CD8-positive, alpha-beta memory T cell (primary cell): ENCODE measurements at regions not wholly inside any gene's neighbourhood (a gene's known extent, or its start where the extent isn't known, plus 50 kb on each side); places are given as distances from the start of the nearest gene placed in this dataset.

Experiments used
- CTCF ChIA-PET: fragments of 350-600 bp; sonication (Branson Sonifier 250); formaldehyde crosslinking; loops from one replicate; lab custom pipeline; 2021; ENCODE audit warnings: antibody characterized with exemption; lab: Charles Lee
- POLR2A ChIA-PET: fragments of 350-600 bp; sonication (Branson Sonifier 250); formaldehyde crosslinking; loops from one replicate; lab custom pipeline; 2021; ENCODE audit warnings: antibody characterized with exemption; lab: Charles Lee
- DNase-seq, 5 donors: peaks; one replicate each; pipeline versions ENCODE4 v3.0.0 to v3.0.0-alpha.2; 2020 to 2022; ENCODE audit warnings: mixed read lengths in 1 of 5
- H3K27ac ChIP-seq: one replicate; pipeline ENCODE4 v1.7.0; 2013; ENCODE audit warnings: low read depth, mild to moderate bottlenecking, low read length, moderate library complexity
- H3K27me3 ChIP-seq: 2 replicates; pipeline ENCODE4 v1.7.0; 2013; ENCODE audit warnings: low read length, mild to moderate bottlenecking; ENCODE audit not compliant: insufficient read depth, poor library complexity, severe bottlenecking
- H3K36me3 ChIP-seq: 2 replicates; pipeline ENCODE4 v1.7.0; 2013; ENCODE audit warnings: mild to moderate bottlenecking, low read length, moderate library complexity; ENCODE audit not compliant: insufficient read depth
- H3K4me1 ChIP-seq: 2 replicates; pipeline ENCODE4 v1.7.0; 2013; ENCODE audit warnings: mild to moderate bottlenecking, low read length, moderate library complexity; ENCODE audit not compliant: insufficient read depth
- H3K4me3 ChIP-seq: 2 replicates; pipeline ENCODE4 v1.7.0; 2013; ENCODE audit warnings: mild to moderate bottlenecking, low read length
- H3K9me3 ChIP-seq: 2 replicates; pipeline ENCODE4 v1.7.0; 2013; ENCODE audit warnings: mild to moderate bottlenecking, low read length
- H3K27ac Mint-ChIP-seq, 8 donors: one replicate each; pipeline ENCODE4 v1.8.0; 2020 to 2021; ENCODE audit warnings: mixed read lengths in 8 of 8, mild to moderate bottlenecking in 6 of 8, inconsistent platforms in 3 of 8, moderate library complexity in 3 of 8
- H3K27me3 Mint-ChIP-seq, 2 donors: one replicate each; pipeline ENCODE4 v1.8.0; 2020 to 2021; ENCODE audit warnings: mixed read lengths in 2 of 2, mild to moderate bottlenecking in 1 of 2, moderate library complexity in 1 of 2
- H3K36me3 Mint-ChIP-seq, 3 donors: one replicate each; pipeline ENCODE4 v1.8.0; 2020 to 2021; ENCODE audit warnings: mixed read lengths in 3 of 3, inconsistent platforms in 1 of 3, mild to moderate bottlenecking in 1 of 3
- H3K4me1 Mint-ChIP-seq, 3 donors: one replicate each; pipeline ENCODE4 v1.8.0; 2020 to 2021; ENCODE audit warnings: mixed read lengths in 3 of 3, inconsistent platforms in 1 of 3, mild to moderate bottlenecking in 1 of 3
- H3K4me3 Mint-ChIP-seq, 7 donors: one replicate each; pipeline ENCODE4 v1.8.0; 2020 to 2021; ENCODE audit warnings: mixed read lengths in 7 of 7, mild to moderate bottlenecking in 6 of 7, moderate library complexity in 4 of 7, inconsistent platforms in 2 of 7
- H3K9me3 Mint-ChIP-seq, 5 donors: one replicate each; pipeline ENCODE4 v1.8.0; 2020 to 2022; ENCODE audit warnings: mixed read lengths in 5 of 5, mild to moderate bottlenecking in 3 of 5, moderate library complexity in 2 of 5, inconsistent platforms in 1 of 5

DNA sequence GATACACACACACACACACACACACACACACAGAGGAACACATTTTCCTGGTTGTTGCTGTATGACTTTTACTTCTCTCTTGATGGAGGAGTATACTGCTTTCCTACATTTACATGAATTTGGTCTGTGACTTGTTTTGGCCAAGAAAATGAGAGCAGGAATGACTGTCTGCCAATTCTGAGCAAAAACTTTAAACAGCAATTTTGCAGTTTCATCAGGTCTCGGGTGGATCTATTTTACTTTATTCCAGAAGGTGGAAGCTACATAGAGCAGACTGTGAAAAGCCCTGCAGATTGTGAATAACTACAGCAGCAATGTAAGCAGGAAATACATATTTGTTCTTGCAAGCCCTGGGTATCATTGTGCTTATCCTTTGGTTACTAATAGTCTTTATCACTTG, 1350.0 kb upstream of the EPHA6 start:
- no peaks in the 10 kb centered on the region for H3K4me1 ChIP-seq
- H3K27me3 ChIP-seq, result no peaks in the 10 kb centered on the region
- ChIA-PET CTCF (no interaction called here), POLR2A (no interaction called here)
- no peaks in the 10 kb centered on the region for H3K9me3 ChIP-seq
- H3K27ac Mint-ChIP-seq, result no peak overlapping the region
- no peaks in the 10 kb centered on the region for H3K4me1 Mint-ChIP-seq
- no peaks in the 10 kb centered on the region for H3K36me3 Mint-ChIP-seq
- no peaks in the 10 kb centered on the region for H3K27me3 Mint-ChIP-seq
- peaks cover 4 to 22% (median 11%) of the 10 kb centered on the region in 5 donors for H3K9me3 Mint-ChIP-seq
- no peak overlapping the region for H3K4me3 Mint-ChIP-seq
- no peaks in the 10 kb centered on the region for H3K36me3 ChIP-seq
- H3K27ac ChIP-seq, result no peak overlapping the region
- DNase-seq, result no peak
- no peak overlapping the region for H3K4me3 ChIP-seq

DNA sequence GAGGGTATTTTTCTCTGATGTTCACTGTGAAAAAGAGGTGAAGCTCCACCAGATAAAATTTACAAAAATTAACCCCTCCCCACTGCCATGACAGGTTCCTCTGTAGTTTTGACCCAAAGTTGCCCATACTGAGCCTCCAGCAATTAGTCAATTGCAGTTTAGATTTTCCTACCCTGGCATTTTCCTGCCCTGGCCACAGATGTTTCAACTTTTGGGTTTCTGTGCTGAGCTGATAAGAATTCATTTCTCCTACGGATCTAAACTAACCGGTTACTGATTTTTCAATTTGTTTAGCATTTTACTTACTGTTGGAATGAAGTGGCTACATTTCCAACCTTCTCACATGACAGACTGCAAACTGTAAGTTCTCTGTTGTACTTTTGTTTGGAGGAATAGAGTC, 1346.1 kb upstream of the EPHA6 start:
- H3K27me3 ChIP-seq, result no peaks in the 10 kb centered on the region
- H3K27me3 Mint-ChIP-seq, result no peaks in the 10 kb centered on the region
- H3K27ac Mint-ChIP-seq, result no peak overlapping the region
- H3K4me3 Mint-ChIP-seq, result no peak overlapping the region
- CTCF ChIA-PET, result no interaction called here
- DNase-seq, result no peak
- H3K4me3 ChIP-seq, result no peak overlapping the region
- H3K9me3 Mint-ChIP-seq, result peaks cover 4 to 10% (median 6%) of the 10 kb centered on the region in 5 donors
- H3K4me1 Mint-ChIP-seq, result no peaks in the 10 kb centered on the region
- H3K4me1 ChIP-seq, result no peaks in the 10 kb centered on the region
- POLR2A ChIA-PET, result no interaction called here
- no peaks in the 10 kb centered on the region for H3K36me3 ChIP-seq
- no peaks in the 10 kb centered on the region for H3K36me3 Mint-ChIP-seq
- no peaks in the 10 kb centered on the region for H3K9me3 ChIP-seq
- no peak overlapping the region for H3K27ac ChIP-seq

DNA sequence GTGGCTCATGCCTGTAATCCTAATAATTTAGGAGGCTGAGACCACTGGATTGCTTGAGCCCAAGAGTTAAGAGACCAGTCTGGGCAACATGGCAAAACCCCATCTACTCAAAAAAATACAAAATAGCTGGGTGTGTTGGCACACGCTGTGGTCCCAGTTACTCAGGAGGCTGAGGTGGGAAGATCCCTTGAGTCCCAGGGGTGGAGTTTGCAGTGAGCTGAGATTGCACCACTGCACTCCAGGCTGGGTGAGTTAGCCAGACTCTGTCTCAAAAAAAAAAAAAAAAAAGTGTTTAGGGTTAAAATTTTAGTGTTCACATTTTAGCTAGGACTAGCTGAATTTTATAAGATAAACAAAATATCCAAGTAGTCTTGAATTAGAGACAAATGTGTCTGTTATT, 1340.1 kb upstream of the EPHA6 start:
- H3K4me1 ChIP-seq, result no peaks in the 10 kb centered on the region
- Mint-ChIP-seq H3K27me3 (peaks cover 0 to 1% of the 10 kb centered on the region in 2 donors), H3K4me1 (no peaks in the 10 kb centered on the region), H3K9me3 (peaks cover 0 to 10% (median 2%) of the 10 kb centered on the region in 5 donors), H3K4me3 (no peak overlapping the region), H3K36me3 (no peaks in the 10 kb centered on the region), H3K27ac (no peak overlapping the region)
- no peak overlapping the region for H3K4me3 ChIP-seq
- ChIA-PET CTCF (no interaction called here), POLR2A (no interaction called here)
- DNase-seq, result no peak
- no peaks in the 10 kb centered on the region for H3K27me3 ChIP-seq
- no peaks in the 10 kb centered on the region for H3K9me3 ChIP-seq
- H3K36me3 ChIP-seq, result no peaks in the 10 kb centered on the region
- H3K27ac ChIP-seq, result no peak overlapping the region

DNA sequence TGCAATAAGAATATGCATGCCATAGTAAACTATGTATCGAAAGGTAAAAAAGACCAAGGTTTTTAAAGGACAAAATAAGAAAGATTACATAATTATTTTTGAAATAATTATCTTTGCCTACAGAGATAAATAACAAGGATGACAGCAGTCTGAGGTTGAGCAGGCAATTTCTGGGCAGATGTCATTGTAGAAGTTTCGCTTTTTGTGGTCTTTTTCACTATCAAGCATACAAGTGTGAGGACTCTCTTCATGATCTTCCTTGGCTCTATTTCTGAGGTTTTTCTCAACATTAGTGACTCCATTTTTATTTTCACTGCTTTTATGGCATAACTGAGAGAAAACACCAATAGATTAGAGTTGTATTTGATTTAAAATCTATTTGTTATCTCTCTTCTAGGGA, 1337.9 kb upstream of the EPHA6 start:
- H3K4me3 Mint-ChIP-seq, result no peak overlapping the region
- H3K4me1 Mint-ChIP-seq, result no peaks in the 10 kb centered on the region
- ChIA-PET CTCF (no interaction called here), POLR2A (no interaction called here)
- no peak overlapping the region for H3K4me3 ChIP-seq
- no peak for DNase-seq
- H3K27me3 ChIP-seq, result no peaks in the 10 kb centered on the region
- H3K9me3 ChIP-seq, result no peaks in the 10 kb centered on the region
- no peak overlapping the region for H3K27ac Mint-ChIP-seq
- H3K9me3 Mint-ChIP-seq, result peaks cover 0 to 8% (median 0%) of the 10 kb centered on the region in 5 donors
- peaks cover 0 to 1% of the 10 kb centered on the region in 2 donors for H3K27me3 Mint-ChIP-seq
- no peaks in the 10 kb centered on the region for H3K36me3 ChIP-seq
- no peaks in the 10 kb centered on the region for H3K4me1 ChIP-seq
- no peak overlapping the region for H3K27ac ChIP-seq
- H3K36me3 Mint-ChIP-seq, result no peaks in the 10 kb centered on the region

DNA sequence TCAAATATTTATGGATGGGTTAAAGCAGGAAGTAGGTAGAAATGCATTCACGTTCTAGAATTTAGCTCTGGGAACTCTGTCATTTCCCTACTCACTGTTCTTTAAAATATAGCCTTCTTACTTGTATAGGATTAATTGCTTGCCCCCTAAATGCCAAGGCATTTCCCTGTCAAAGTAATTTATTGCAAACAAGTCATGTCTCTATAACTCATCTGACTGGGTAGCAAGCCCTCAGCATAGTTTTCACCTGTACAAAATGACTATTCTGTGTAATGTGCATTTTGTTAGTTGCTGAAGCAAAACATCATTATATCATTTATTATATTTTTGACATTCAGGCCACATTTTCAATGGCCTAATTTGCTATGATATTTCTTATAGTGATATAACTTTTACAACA, 1308.2 kb upstream of the EPHA6 start:
- Mint-ChIP-seq H3K27me3 (no peaks in the 10 kb centered on the region), H3K4me1 (no peaks in the 10 kb centered on the region), H3K9me3 (peaks cover 3 to 9% (median 5%) of the 10 kb centered on the region in 5 donors), H3K27ac (no peak overlapping the region), H3K4me3 (no peak overlapping the region), H3K36me3 (no peaks in the 10 kb centered on the region)
- Histone ChIP-seq H3K4me3 (no peak overlapping the region), H3K36me3 (no peaks in the 10 kb centered on the region), H3K27ac (no peak overlapping the region), H3K9me3 (no peaks in the 10 kb centered on the region), H3K27me3 (no peaks in the 10 kb centered on the region), H3K4me1 (no peaks in the 10 kb centered on the region)
- CTCF ChIA-PET, result no interaction called here
- POLR2A ChIA-PET, result no interaction called here
- no peak for DNase-seq

DNA sequence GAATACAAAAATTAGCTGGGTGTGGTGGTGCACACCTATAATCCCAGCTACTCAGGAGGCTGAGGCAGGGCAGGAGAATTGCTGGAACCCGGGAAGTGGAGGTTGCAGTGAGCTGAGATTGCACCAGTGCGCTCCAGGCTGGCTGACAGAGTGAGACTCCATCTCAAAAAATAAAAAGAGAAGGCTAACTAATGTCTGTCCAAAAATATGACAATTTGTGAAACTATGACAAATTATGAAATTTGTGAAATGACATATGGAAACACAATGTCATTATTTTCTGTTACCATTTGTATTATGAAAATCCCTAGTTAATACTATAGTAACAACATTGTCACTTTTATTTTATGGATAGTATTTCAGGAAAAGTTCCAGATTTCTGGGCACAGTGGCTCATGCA, 1306.3 kb upstream of the EPHA6 start:
- no peaks in the 10 kb centered on the region for H3K4me1 Mint-ChIP-seq
- CTCF ChIA-PET, result no interaction called here
- H3K9me3 Mint-ChIP-seq, result peaks cover 3 to 8% (median 5%) of the 10 kb centered on the region in 5 donors
- Histone ChIP-seq H3K36me3 (no peaks in the 10 kb centered on the region), H3K4me3 (no peak overlapping the region), H3K27me3 (no peaks in the 10 kb centered on the region), H3K9me3 (no peaks in the 10 kb centered on the region), H3K4me1 (no peaks in the 10 kb centered on the region), H3K27ac (no peak overlapping the region)
- no peak for DNase-seq
- H3K27me3 Mint-ChIP-seq, result no peaks in the 10 kb centered on the region
- no peaks in the 10 kb centered on the region for H3K36me3 Mint-ChIP-seq
- H3K4me3 Mint-ChIP-seq, result no peak overlapping the region
- POLR2A ChIA-PET, result no interaction called here
- H3K27ac Mint-ChIP-seq, result no peak overlapping the region

DNA sequence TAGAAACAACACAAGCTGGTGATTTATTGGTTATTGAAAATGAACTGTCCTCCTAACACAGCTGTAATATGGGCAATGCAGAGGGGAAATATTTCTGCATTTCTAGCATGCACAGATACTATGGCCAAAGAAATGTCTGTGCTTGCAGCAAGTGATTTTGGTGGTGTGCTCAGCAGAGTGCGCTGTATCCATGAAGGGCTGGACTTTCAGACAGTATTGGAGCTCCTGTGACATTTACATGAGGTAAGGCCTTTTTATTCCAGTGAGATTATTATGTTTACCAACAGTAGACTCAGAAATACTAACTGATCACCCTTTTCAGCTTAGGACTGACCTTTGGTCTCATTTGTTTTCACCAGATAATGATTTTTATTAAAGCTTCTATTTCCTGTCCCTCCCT, 1302.6 kb upstream of the EPHA6 start:
- Histone ChIP-seq H3K4me1 (no peaks in the 10 kb centered on the region), H3K4me3 (no peak overlapping the region), H3K36me3 (no peaks in the 10 kb centered on the region), H3K9me3 (no peaks in the 10 kb centered on the region), H3K27ac (no peak overlapping the region), H3K27me3 (no peaks in the 10 kb centered on the region)
- H3K36me3 Mint-ChIP-seq, result peaks cover 0 to 2% (median 0%) of the 10 kb centered on the region in 3 donors
- no peaks in the 10 kb centered on the region for H3K27me3 Mint-ChIP-seq
- no peak overlapping the region for H3K27ac Mint-ChIP-seq
- H3K4me1 Mint-ChIP-seq, result no peaks in the 10 kb centered on the region
- peaks cover 0 to 9% (median 6%) of the 10 kb centered on the region in 5 donors for H3K9me3 Mint-ChIP-seq
- ChIA-PET POLR2A (no interaction called here), CTCF (no interaction called here)
- no peak for DNase-seq
- H3K4me3 Mint-ChIP-seq, result no peak overlapping the region

DNA sequence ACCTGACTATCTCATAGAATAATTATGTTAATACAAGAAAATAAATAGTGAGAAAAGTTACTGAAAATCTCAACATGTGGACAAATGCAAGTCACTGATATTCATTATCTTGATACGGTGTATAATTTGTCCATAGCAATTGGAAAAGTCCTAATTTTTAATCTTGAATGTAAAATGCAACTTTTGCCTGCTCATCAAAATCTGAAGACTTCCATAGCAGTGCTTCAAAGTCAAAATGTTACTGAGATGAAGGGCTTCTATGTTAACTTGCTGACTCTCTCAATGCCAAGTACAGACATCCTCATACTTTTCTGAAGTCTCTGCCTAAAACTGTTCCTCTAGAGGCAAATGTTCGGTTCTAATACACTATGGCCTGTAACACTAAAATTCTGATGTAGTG, 1300.1 kb upstream of the EPHA6 start:
- peaks cover 0 to 2% (median 0%) of the 10 kb centered on the region in 3 donors for H3K36me3 Mint-ChIP-seq
- H3K27ac ChIP-seq, result no peak overlapping the region
- H3K27ac Mint-ChIP-seq, result no peak overlapping the region
- H3K9me3 ChIP-seq, result no peaks in the 10 kb centered on the region
- H3K4me3 ChIP-seq, result no peak overlapping the region
- no peaks in the 10 kb centered on the region for H3K4me1 ChIP-seq
- H3K27me3 ChIP-seq, result no peaks in the 10 kb centered on the region
- H3K4me3 Mint-ChIP-seq, result no peak overlapping the region
- peaks cover 0 to 8% (median 5%) of the 10 kb centered on the region in 5 donors for H3K9me3 Mint-ChIP-seq
- no peaks in the 10 kb centered on the region for H3K27me3 Mint-ChIP-seq
- no peaks in the 10 kb centered on the region for H3K4me1 Mint-ChIP-seq
- POLR2A ChIA-PET, result no interaction called here
- no peak for DNase-seq
- no peaks in the 10 kb centered on the region for H3K36me3 ChIP-seq
- CTCF ChIA-PET, result no interaction called here

DNA sequence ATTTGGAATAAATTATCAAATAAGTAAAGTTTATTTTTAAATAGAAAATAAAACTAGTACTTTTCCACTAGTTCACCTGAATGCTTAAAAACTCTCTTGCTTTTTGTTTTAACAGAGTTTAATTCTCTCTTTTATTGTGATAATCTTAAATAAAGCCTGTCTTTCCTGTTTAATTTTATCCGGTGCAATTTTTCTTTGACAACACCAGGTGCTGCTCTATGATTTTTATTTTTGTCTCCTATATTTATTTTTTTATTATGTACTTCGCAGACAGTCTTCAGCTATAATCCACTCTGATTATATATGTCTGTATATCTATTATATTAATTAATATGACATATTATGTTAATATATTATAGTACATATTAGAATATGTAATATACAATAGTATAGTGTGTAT, 1293.0 kb upstream of the EPHA6 start:
- DNase-seq, result no peak
- Histone ChIP-seq H3K27me3 (no peaks in the 10 kb centered on the region), H3K4me1 (no peaks in the 10 kb centered on the region), H3K4me3 (no peak overlapping the region), H3K36me3 (no peaks in the 10 kb centered on the region), H3K27ac (no peak overlapping the region), H3K9me3 (no peaks in the 10 kb centered on the region)
- no peaks in the 10 kb centered on the region for H3K36me3 Mint-ChIP-seq
- ChIA-PET POLR2A (no interaction called here), CTCF (no interaction called here)
- no peaks in the 10 kb centered on the region for H3K4me1 Mint-ChIP-seq
- H3K27ac Mint-ChIP-seq, result no peak overlapping the region
- H3K27me3 Mint-ChIP-seq, result no peaks in the 10 kb centered on the region
- H3K4me3 Mint-ChIP-seq, result no peak overlapping the region
- peaks cover 0 to 9% (median 0%) of the 10 kb centered on the region in 5 donors for H3K9me3 Mint-ChIP-seq
